GM18502 (cell line): ENCODE measurements at regions not wholly inside any gene's neighbourhood (a gene's known extent, or its start where the extent isn't known, plus 50 kb on each side); places are given as distances from the start of the nearest gene placed in this dataset.

Experiments used
- ATAC-seq: cut with Tn5 transposase; IDR thresholded peaks from one replicate; pipeline ENCODE4 v1.9.1; 2021; ENCODE audit warnings: mild to moderate bottlenecking; ENCODE audit not compliant: unreplicated experiment, poor library complexity

- ATAC-seq, result no peak
Measured at GRCh38 chr4:38189445-38189844, 229.2 kb downstream of the PTTG2 start.

- ATAC-seq, result no peak
Measured at GRCh38 chr4:38190717-38191178, 230.6 kb downstream of the PTTG2 start.

- no peak for ATAC-seq
Measured at GRCh38 chr4:38192516-38192915, 232.3 kb downstream of the PTTG2 start.

GRCh38 chr4:38193236-38193863, 233.2 kb downstream of the PTTG2 start:
- ATAC-seq, result no peak

- ATAC-seq, result no peak
Measured at GRCh38 chr4:38194047-38194602, 233.9 kb downstream of the PTTG2 start.

GRCh38 chr4:38195486-38195885, 235.3 kb downstream of the PTTG2 start:
- ATAC-seq, result no peak

GRCh38 chr4:38195911-38196310, 235.7 kb downstream of the PTTG2 start:
- ATAC-seq, result no peak

GRCh38 chr4:38202242-38202641, 242.0 kb downstream of the PTTG2 start:
- ATAC-seq, result no peak

GRCh38 chr4:38203609-38204008, 243.4 kb downstream of the PTTG2 start:
- ATAC-seq, result no peak

- ATAC-seq, result no peak
Measured at GRCh38 chr4:38204339-38205035, 244.3 kb downstream of the PTTG2 start.

GRCh38 chr4:38205261-38205660, 245.1 kb downstream of the PTTG2 start:
- no peak for ATAC-seq

GRCh38 chr4:38207110-38207457, 246.9 kb downstream of the PTTG2 start:
- ATAC-seq, result no peak

- ATAC-seq, result no peak
Measured at GRCh38 chr4:38209654-38210053, 249.5 kb downstream of the PTTG2 start.

GRCh38 chr4:38210396-38211114, 250.4 kb downstream of the PTTG2 start:
- no peak for ATAC-seq

GRCh38 chr4:38211885-38212284, 251.7 kb downstream of the PTTG2 start:
- ATAC-seq, result no peak

GRCh38 chr4:38213083-38213805, 253.0 kb downstream of the PTTG2 start:
- no peak for ATAC-seq

GRCh38 chr4:38222892-38223291, 262.7 kb downstream of the PTTG2 start:
- ATAC-seq, result no peak

- ATAC-seq, result no peak
Measured at GRCh38 chr4:38223306-38223705, 263.1 kb downstream of the PTTG2 start.

GRCh38 chr4:38223782-38224236, 263.6 kb downstream of the PTTG2 start:
- ATAC-seq, result no peak

GRCh38 chr4:38224850-38225249, 264.7 kb downstream of the PTTG2 start:
- ATAC-seq, result no peak
